OCI-LY1 (cell line): ENCODE measurements at regions not wholly inside any gene's neighbourhood (a gene's known extent, or its start where the extent isn't known, plus 50 kb on each side); places are given as distances from the start of the nearest gene placed in this dataset.

Experiments used
- H2AFZ ChIP-seq: fragments of 200-600 bp; sonication (generic), shearing (Covaris generic); 2 replicates; pipeline ENCODE4 v1.6.0; 2014; ENCODE audit warnings: antibody characterized with exemption, mild to moderate bottlenecking, low read length
- H3F3A ChIP-seq: fragments of 200-600 bp; sonication (generic), shearing (Covaris generic); 2 replicates; pipeline ENCODE4 v1.6.0; 2014; ENCODE audit warnings: mild to moderate bottlenecking, antibody characterized with exemption, low read length, moderate library complexity; ENCODE audit not compliant: insufficient read depth
- H3K27ac ChIP-seq: fragments of 200-600 bp; sonication (generic); 2 replicates; pipeline ENCODE4 v1.5.1; 2014; ENCODE audit warnings: low read length, mixed run types, mild to moderate bottlenecking, low read depth; ENCODE audit not compliant: poor library complexity, severe bottlenecking
- H3K27me3 ChIP-seq: fragments of 200-600 bp; sonication (generic); 2 replicates; pipeline ENCODE4 v1.6.0; 2014; ENCODE audit warnings: antibody characterized with exemption, mild to moderate bottlenecking, low read length, moderate library complexity; ENCODE audit not compliant: insufficient read depth
- H3K36me3 ChIP-seq: fragments of 200-600 bp; sonication (generic); 2 replicates; pipeline ENCODE4 v1.6.1; 2014; ENCODE audit warnings: mild to moderate bottlenecking, antibody characterized with exemption, low read length, moderate library complexity, mixed read lengths; ENCODE audit not compliant: insufficient read depth
- H3K4me1 ChIP-seq: fragments of 200-600 bp; sonication (generic); 2 replicates; pipeline ENCODE4 v1.5.1; 2014; ENCODE audit warnings: mild to moderate bottlenecking, low read length, moderate library complexity; ENCODE audit not compliant: insufficient read depth, severe bottlenecking
- H3K4me2 ChIP-seq: fragments of 200-600 bp; sonication (generic), shearing (Covaris generic); 2 replicates; pipeline ENCODE4 v1.6.1; 2014; ENCODE audit warnings: low read length
- H3K4me3 ChIP-seq: fragments of 200-600 bp; sonication (generic); 2 replicates; pipeline ENCODE4 v1.5.1; 2014; ENCODE audit warnings: low read length, low read depth, mild to moderate bottlenecking, mixed read lengths; ENCODE audit not compliant: poor library complexity, severe bottlenecking
- H3K79me2 ChIP-seq: fragments of 200-600 bp; shearing (Covaris generic); 2 replicates; pipeline ENCODE4 v1.6.1; 2016; ENCODE audit warnings: mixed run types, low read length, mixed read lengths; ENCODE audit not compliant: insufficient read depth
- H3K9ac ChIP-seq: fragments of 200-600 bp; sonication (generic), shearing (Covaris generic); 2 replicates; pipeline ENCODE4 v1.6.1; 2014; ENCODE audit warnings: mild to moderate bottlenecking, low read length, mixed read lengths
- H3K9me2 ChIP-seq: fragments of 200-600 bp; sonication (generic), shearing (Covaris generic); 2 replicates; pipeline ENCODE4 v1.6.1; 2014; ENCODE audit warnings: low read depth, mild to moderate bottlenecking, low read length, mixed read lengths
- H3K9me3 ChIP-seq: fragments of 200-600 bp; shearing (Covaris generic); 2 replicates; pipeline ENCODE4 v1.6.1; 2014; ENCODE audit warnings: low read length, mixed read lengths
- H4K20me1 ChIP-seq: fragments of 200-600 bp; sonication (generic), shearing (Covaris generic); 2 replicates; pipeline ENCODE4 v1.6.0; 2016; ENCODE audit warnings: mild to moderate bottlenecking, low read length; ENCODE audit not compliant: insufficient read depth
- CTCF ChIP-seq: fragments of 200-600 bp; sonication (generic), shearing (Covaris generic); IDR thresholded peaks from 2 replicates; pipeline ENCODE4 v1.5.1; 2017; ENCODE audit warnings: mild to moderate bottlenecking, antibody characterized with exemption, low read length, moderate library complexity, mixed read lengths
- EZH2 ChIP-seq: fragments of 200-600 bp; sonication (generic), shearing (Covaris generic); IDR thresholded peaks from 2 replicates; pipeline ENCODE4 v1.8.0; 2017; ENCODE audit warnings: borderline replicate concordance, mixed run types, mild to moderate bottlenecking, antibody characterized with exemption, low read length, moderate library complexity, mixed read lengths

GRCh38 chr7:69243016-69243415 is 355.3 kb upstream of the AUTS2 start:
- Histone ChIP-seq H3K4me2 (no peak overlapping the region), H3K9me2 (no peaks in the 10 kb centered on the region), H3K27me3 (no peaks in the 10 kb centered on the region; the same call in 1 of the 2 replicates), H2AFZ (no peak overlapping the region), H3K36me3 (no peaks in the 10 kb centered on the region), H3K9ac (no peak overlapping the region), H3K79me2 (no peaks in the 10 kb centered on the region), H3F3A (no peaks in the 10 kb centered on the region), H4K20me1 (no peaks in the 10 kb centered on the region), H3K9me3 (no peaks in the 10 kb centered on the region), H3K4me3 (no peak overlapping the region), H3K4me1 (no peaks in the 10 kb centered on the region), H3K27ac (no peak overlapping the region)
- TF ChIP-seq CTCF (no peak), EZH2 (no peak)

- Histone ChIP-seq H2AFZ (no peak overlapping the region), H3K4me3 (no peak overlapping the region), H3F3A (no peaks in the 10 kb centered on the region), H3K4me2 (no peak overlapping the region), H4K20me1 (no peaks in the 10 kb centered on the region), H3K9ac (no peak overlapping the region), H3K27ac (no peak overlapping the region), H3K79me2 (no peaks in the 10 kb centered on the region), H3K9me3 (no peaks in the 10 kb centered on the region), H3K27me3 (no peaks in the 10 kb centered on the region; the same call in 1 of the 2 replicates), H3K4me1 (no peaks in the 10 kb centered on the region), H3K36me3 (no peaks in the 10 kb centered on the region), H3K9me2 (no peaks in the 10 kb centered on the region)
- TF ChIP-seq CTCF (no peak), EZH2 (no peak)
Observed at GRCh38 chr7:69244701-69245100, 353.6 kb upstream of the AUTS2 start.

GRCh38 chr7:69245646-69246045 is 352.6 kb upstream of the AUTS2 start:
- H3K9ac ChIP-seq, result no peak overlapping the region
- TF ChIP-seq EZH2 (no peak), CTCF (no peak)
- no peaks in the 10 kb centered on the region for H3K36me3 ChIP-seq
- H3K27ac ChIP-seq, result no peak overlapping the region
- H3K4me1 ChIP-seq, result no peaks in the 10 kb centered on the region
- no peak overlapping the region for H3K4me3 ChIP-seq
- H4K20me1 ChIP-seq, result no peaks in the 10 kb centered on the region
- H3K9me2 ChIP-seq, result no peaks in the 10 kb centered on the region
- no peaks in the 10 kb centered on the region for H3K79me2 ChIP-seq
- H3K9me3 ChIP-seq, result no peaks in the 10 kb centered on the region
- no peaks in the 10 kb centered on the region for H3F3A ChIP-seq
- H3K27me3 ChIP-seq, result no peaks in the 10 kb centered on the region; the same call in 1 of the 2 replicates
- H2AFZ ChIP-seq, result no peak overlapping the region
- no peak overlapping the region for H3K4me2 ChIP-seq
